PC-9 (cell line): ENCODE measurements at regions not wholly inside any gene's neighbourhood (a gene's known extent, or its start where the extent isn't known, plus 50 kb on each side); places are given as distances from the start of the nearest gene placed in this dataset.

Experiments used
- BruUV-seq: library from RNA; stranded (reverse); fragments of 400-500 nt; replicated peaks from 2 replicates; lab custom pipeline; 2021; lab: Mats Ljungman, UMichigan
- CTCF ChIA-PET: fragments of 300-600 bp; sonication (Branson Sonifier 250); formaldehyde crosslinking; loops from one replicate; lab custom pipeline; 2022; ENCODE audit warnings: antibody characterized with exemption; lab: Charles Lee
- POLR2A ChIA-PET: fragments of 300-600 bp; sonication (Branson Sonifier 250); formaldehyde crosslinking; loops from one replicate; lab custom pipeline; 2022; ENCODE audit warnings: antibody characterized with exemption; ENCODE audit not compliant: unreplicated experiment; lab: Charles Lee
- DNase-seq, 2 experiments: peaks; one replicate each; pipeline versions ENCODE4 v3.0.0 to v3.0.0-alpha.2; 2015 to 2022; ENCODE audit warnings: mixed read lengths in 1 of 2
- H2AFZ ChIP-seq: fragments of 200-600 bp; sonication (generic); 2 replicates; pipeline ENCODE4 v1.8.1; 2017; ENCODE audit warnings: antibody characterized with exemption
- H3F3A ChIP-seq: fragments of 200-600 bp; sonication (generic); 2 replicates; pipeline ENCODE4 v1.8.1; 2017; ENCODE audit warnings: antibody characterized with exemption, mild to moderate bottlenecking, low read depth; ENCODE audit not compliant: insufficient read depth
- H3K27ac ChIP-seq: fragments of 200-600 bp; sonication (generic); 2 replicates; pipeline ENCODE4 v1.6.1; 2016; ENCODE audit warnings: mixed run types
- H3K27me3 ChIP-seq: fragments of 200-600 bp; sonication (generic); 2 replicates; pipeline ENCODE4 v1.6.1; 2016; ENCODE audit warnings: low read depth, mixed run types; ENCODE audit not compliant: insufficient read depth
- H3K36me3 ChIP-seq: fragments of 200-600 bp; sonication (generic); 2 replicates; pipeline ENCODE4 v1.6.1; 2016; ENCODE audit warnings: low read depth, mixed run types
- H3K4me1 ChIP-seq: fragments of 200-600 bp; sonication (generic); replicated peaks from 2 replicates; pipeline ENCODE4 v1.6.1; 2016; ENCODE audit warnings: mixed run types; ENCODE audit not compliant: insufficient read depth
- H3K4me2 ChIP-seq: fragments of 200-600 bp; sonication (generic); 2 replicates; pipeline ENCODE4 v1.6.1; 2017; ENCODE audit warnings: mixed run types
- H3K4me3 ChIP-seq: fragments of 200-600 bp; sonication (generic); 2 replicates; pipeline ENCODE4 v1.6.1; 2016; ENCODE audit warnings: mixed run types
- H3K79me2 ChIP-seq: fragments of 200-600 bp; sonication (generic); 2 replicates; pipeline ENCODE4 v1.6.1; 2017; ENCODE audit warnings: low read depth, mixed run types
- H3K9me2 ChIP-seq: fragments of 200-600 bp; sonication (generic); 2 replicates; pipeline ENCODE4 v1.8.1; 2017; ENCODE audit warnings: mild to moderate bottlenecking; ENCODE audit not compliant: insufficient read depth
- H3K9me3 ChIP-seq: fragments of 200-600 bp; sonication (generic); 2 replicates; pipeline ENCODE4 v1.8.1; 2016; ENCODE audit warnings: low read depth; ENCODE audit not compliant: insufficient read depth
- H4K20me1 ChIP-seq: fragments of 200-600 bp; sonication (generic); 2 replicates; pipeline ENCODE4 v1.8.1; 2017; ENCODE audit not compliant: insufficient read depth
- CTCF ChIP-seq: fragments of 200-600 bp; sonication (generic); conservative IDR thresholded peaks from 2 replicates; pipeline ENCODE4 v1.6.1; 2017; ENCODE audit warnings: mixed run types, antibody characterized with exemption, mild to moderate bottlenecking, moderate library complexity
- EZH2 ChIP-seq: fragments of 200-600 bp; sonication (generic); IDR thresholded peaks from 2 replicates; pipeline ENCODE4 v1.8.0; 2017; ENCODE audit warnings: antibody characterized with exemption, low read depth
- intact Hi-C: fragments of 100-400 bp; cut with micrococcal nuclease; formaldehyde crosslinking; loops from one replicate; pipeline ENCODE4 v1.10.0; 2022; ENCODE audit not compliant: unreplicated experiment

DNA sequence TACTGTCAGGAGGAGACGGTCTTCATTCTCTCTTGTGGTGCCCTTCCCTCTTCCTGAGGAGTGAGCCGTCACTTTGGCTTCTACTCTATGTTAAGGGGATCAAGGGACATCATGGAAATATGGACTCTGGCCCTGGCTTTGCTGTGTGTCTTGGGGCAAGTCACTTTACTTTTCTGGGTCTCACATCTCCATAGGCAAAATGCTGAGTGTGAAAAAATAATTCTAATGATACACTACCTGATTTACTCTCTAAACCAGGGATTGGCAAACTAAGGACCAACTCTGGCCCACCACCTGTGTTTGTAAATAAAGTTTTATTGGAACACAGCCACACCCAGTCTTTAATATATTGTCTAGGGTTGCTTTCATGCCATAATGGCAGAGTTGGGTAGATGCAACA is 548.7 kb upstream of the CDH5 start:
- no TSS peak for BruUV-seq
- ChIA-PET POLR2A (no interaction called here), CTCF (no interaction called here)

GRCh38 chr16:65817066-65817465 is 549.4 kb upstream of the CDH5 start:
- TF ChIP-seq CTCF = no peak
- TF ChIP-seq EZH2 = no peak
- no peaks in the 10 kb centered on the region for H3K4me1 ChIP-seq
- H4K20me1 ChIP-seq = no peaks in the 10 kb centered on the region
- H3K4me2 ChIP-seq = no peak overlapping the region
- H3K4me3 ChIP-seq = no peak overlapping the region
- BruUV-seq = no TSS peak
- H3K27ac ChIP-seq = no peak overlapping the region
- intact Hi-C loops = no loop called here
- H3K27me3 ChIP-seq = peaks cover 20% of the 10 kb centered on the region
- H3F3A ChIP-seq = no peaks in the 10 kb centered on the region
- DNase-seq = no peak
- ChIA-PET POLR2A (no interaction called here), CTCF (no interaction called here)
- H3K79me2 ChIP-seq = no peaks in the 10 kb centered on the region
- no peaks in the 10 kb centered on the region for H3K36me3 ChIP-seq
- no peak overlapping the region for H2AFZ ChIP-seq
- H3K9me2 ChIP-seq = no peaks in the 10 kb centered on the region
- H3K9me3 ChIP-seq = no peaks in the 10 kb centered on the region

More for the DNA sequence above, 548.7 kb upstream of the CDH5 start:
- Histone ChIP-seq H3K4me1 (no peaks in the 10 kb centered on the region), H3K27ac (no peak overlapping the region), H3K36me3 (no peaks in the 10 kb centered on the region), H3K79me2 (no peaks in the 10 kb centered on the region), H3K9me3 (no peaks in the 10 kb centered on the region), H3K27me3 (peaks cover 14% of the 10 kb centered on the region), H3F3A (no peaks in the 10 kb centered on the region), H4K20me1 (no peaks in the 10 kb centered on the region), H3K4me3 (no peak overlapping the region), H2AFZ (no peak overlapping the region), H3K9me2 (no peaks in the 10 kb centered on the region), H3K4me2 (no peak overlapping the region)
- no peak for DNase-seq
- intact Hi-C loops = no loop called here
- TF ChIP-seq CTCF (no peak), EZH2 (no peak)

- Histone ChIP-seq H3K4me1 (no peaks in the 10 kb centered on the region), H2AFZ (no peak overlapping the region), H3K4me3 (no peak overlapping the region), H4K20me1 (no peaks in the 10 kb centered on the region), H3K27ac (no peak overlapping the region), H3K27me3 (peaks cover 22% of the 10 kb centered on the region), H3K79me2 (no peaks in the 10 kb centered on the region), H3K4me2 (no peak overlapping the region), H3K9me3 (no peaks in the 10 kb centered on the region), H3F3A (no peaks in the 10 kb centered on the region), H3K9me2 (no peaks in the 10 kb centered on the region), H3K36me3 (no peaks in the 10 kb centered on the region)
- CTCF ChIA-PET = no interaction called here
- intact Hi-C loops = no loop called here
- no peak for TF ChIP-seq CTCF
- no TSS peak for BruUV-seq
- POLR2A ChIA-PET = no interaction called here
- DNase-seq = no peak
These were observed 549.9 kb upstream of the CDH5 start for GRCh38 chr16:65816556-65816955.
